Chondrocyte (in vitro differentiated cells): ENCODE measurements at regions not wholly inside any gene's neighbourhood (a gene's known extent, or its start where the extent isn't known, plus 50 kb on each side); places are given as distances from the start of the nearest gene placed in this dataset.
A peak's percentile ranks its signal among the peaks of the same experiment; 100 is the strongest.

ENCODE experiments used
- DNase-seq: peaks from one replicate; pipeline ENCODE4 v3.0.0; 2021; ENCODE audit warnings: mixed read lengths, low spot score
- H3K27ac Mint-ChIP-seq: one replicate; pipeline ENCODE4 v1.8.0; 2021; ENCODE audit warnings: mild to moderate bottlenecking, moderate library complexity, mixed read lengths; ENCODE audit not compliant: unreplicated experiment
- H3K27me3 Mint-ChIP-seq: 2 replicates; pipeline ENCODE4 v1.8.0; 2021; ENCODE audit warnings: low read depth, mixed read lengths
- H3K36me3 Mint-ChIP-seq: 2 replicates; pipeline ENCODE4 v1.8.0; 2021; ENCODE audit warnings: low read depth, mixed read lengths
- H3K4me1 Mint-ChIP-seq: 2 replicates; pipeline ENCODE4 v1.8.0; 2021; ENCODE audit warnings: low read depth, mild to moderate bottlenecking, mixed read lengths
- H3K4me3 Mint-ChIP-seq: one replicate; pipeline ENCODE4 v1.8.0; 2021; ENCODE audit warnings: mild to moderate bottlenecking, moderate library complexity, mixed read lengths; ENCODE audit not compliant: unreplicated experiment
- H3K9me3 Mint-ChIP-seq: 2 replicates; pipeline ENCODE4 v1.8.0; 2021; ENCODE audit warnings: low read depth, mixed read lengths
- TF ChIP-seq, protein P1 (sequence below): fragments of 200-600 bp; sonication (generic); IDR thresholded peaks from 2 replicates; pipeline ENCODE4 v1.5.0; 2021; ENCODE audit warnings: antibody characterized with exemption, mild to moderate bottlenecking, moderate library complexity

DNA sequence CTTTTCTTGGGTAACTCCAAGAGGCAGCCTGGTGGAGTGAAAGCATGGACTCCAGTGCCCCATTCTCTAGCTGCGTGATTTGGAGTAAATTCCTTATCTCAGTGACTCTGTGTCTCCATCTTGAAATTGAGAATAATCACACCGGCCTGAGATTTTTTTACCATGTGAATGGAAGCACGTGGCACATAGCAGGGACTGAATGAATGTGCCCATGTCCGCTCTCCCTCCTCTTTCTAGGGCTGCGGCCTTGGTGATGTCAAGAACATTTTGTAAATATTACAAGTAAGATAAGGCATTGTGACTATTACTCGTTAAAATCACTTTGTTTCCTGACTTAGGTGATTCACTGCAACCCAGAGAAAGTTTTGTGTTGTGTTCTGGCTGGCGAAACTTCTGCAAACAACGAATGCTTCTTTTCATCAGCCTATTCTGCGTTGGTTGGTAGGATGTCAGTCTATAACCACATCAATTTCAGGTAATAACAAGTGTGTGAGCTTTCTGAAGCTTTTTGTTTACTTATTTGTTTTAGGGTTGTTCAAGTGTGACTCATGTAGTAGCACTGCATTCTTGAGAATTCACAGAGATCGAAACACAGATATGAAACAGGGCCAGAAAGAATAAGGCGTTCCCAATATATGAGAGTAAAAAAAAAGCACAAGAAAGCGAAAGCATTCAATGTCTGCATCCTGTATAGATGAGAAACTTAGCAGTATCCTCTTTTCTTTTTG, 135.7 kb upstream of the SLC45A1 start:
- Mint-ChIP-seq H3K36me3 (peaks cover 6% of the 10 kb centered on the region), H3K4me1 (peaks cover 12% of the 10 kb centered on the region), H3K9me3 (peaks cover 20% of the 10 kb centered on the region), H3K27me3 (no peaks in the 10 kb centered on the region), H3K27ac (no peak overlapping the region), H3K4me3 (no peak overlapping the region)
- TF ChIP-seq, protein P1, sequence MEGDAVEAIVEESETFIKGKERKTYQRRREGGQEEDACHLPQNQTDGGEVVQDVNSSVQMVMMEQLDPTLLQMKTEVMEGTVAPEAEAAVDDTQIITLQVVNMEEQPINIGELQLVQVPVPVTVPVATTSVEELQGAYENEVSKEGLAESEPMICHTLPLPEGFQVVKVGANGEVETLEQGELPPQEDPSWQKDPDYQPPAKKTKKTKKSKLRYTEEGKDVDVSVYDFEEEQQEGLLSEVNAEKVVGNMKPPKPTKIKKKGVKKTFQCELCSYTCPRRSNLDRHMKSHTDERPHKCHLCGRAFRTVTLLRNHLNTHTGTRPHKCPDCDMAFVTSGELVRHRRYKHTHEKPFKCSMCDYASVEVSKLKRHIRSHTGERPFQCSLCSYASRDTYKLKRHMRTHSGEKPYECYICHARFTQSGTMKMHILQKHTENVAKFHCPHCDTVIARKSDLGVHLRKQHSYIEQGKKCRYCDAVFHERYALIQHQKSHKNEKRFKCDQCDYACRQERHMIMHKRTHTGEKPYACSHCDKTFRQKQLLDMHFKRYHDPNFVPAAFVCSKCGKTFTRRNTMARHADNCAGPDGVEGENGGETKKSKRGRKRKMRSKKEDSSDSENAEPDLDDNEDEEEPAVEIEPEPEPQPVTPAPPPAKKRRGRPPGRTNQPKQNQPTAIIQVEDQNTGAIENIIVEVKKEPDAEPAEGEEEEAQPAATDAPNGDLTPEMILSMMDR = no peak
- no peak for DNase-seq

DNA sequence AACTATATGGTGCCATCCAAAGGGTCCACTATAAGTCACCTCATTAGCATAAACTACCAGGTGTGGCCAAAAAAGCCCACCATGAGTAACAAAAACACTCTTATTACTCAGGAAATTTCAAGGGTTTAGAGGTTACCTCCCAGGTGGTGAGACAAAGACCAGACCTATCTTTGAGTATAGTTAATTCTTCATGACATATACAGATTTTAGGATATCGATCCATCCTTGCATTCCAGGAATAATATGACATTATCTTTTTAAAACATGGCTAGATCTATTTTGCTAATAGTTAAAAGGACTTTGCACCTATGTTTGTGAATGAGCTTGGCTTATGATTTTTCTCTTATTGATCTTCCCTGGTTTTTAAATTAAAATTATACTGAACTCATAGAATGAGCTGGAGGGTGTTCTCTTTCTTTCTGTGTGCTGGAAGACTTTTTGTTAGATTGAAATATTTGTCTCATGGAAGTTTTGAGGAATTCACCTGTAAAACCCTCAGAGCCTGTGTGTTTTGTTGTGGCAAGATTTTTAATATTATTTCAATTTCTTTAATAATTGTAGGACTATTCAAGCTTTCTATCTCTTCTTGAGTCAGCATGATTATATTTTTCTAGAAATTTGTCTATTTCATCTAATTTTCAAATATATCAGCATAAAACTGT, 138.7 kb upstream of the SLC45A1 start:
- H3K4me3 Mint-ChIP-seq = no peak overlapping the region
- H3K9me3 Mint-ChIP-seq = peaks cover 20% of the 10 kb centered on the region
- DNase-seq = no peak
- no peak overlapping the region for H3K27ac Mint-ChIP-seq
- H3K36me3 Mint-ChIP-seq = peaks cover 6% of the 10 kb centered on the region
- H3K4me1 Mint-ChIP-seq = peaks cover 16% of the 10 kb centered on the region
- no peaks in the 10 kb centered on the region for H3K27me3 Mint-ChIP-seq
- TF ChIP-seq, protein P1 = no peak

DNA sequence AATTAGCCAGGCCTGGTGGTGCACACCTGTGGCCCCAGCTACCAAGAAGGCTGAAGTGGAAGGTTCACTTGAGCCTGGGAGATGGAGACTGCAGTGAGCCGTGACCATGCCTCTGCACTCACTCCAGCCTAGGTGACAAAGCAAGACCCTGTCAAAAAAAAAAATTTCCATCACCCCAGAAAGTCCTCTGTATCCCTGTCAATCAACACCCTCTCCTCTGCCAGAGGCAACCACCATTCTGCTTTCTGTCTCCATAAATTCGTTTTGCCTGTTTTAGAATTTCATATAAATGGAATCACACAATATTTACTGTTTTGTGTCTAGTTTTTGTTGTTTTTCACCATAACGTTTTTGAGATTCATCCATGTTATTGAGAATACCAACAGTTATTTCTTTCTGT, 141.6 kb upstream of the SLC45A1 start:
- TF ChIP-seq, protein P1 = no peak
- peaks cover 6% of the 10 kb centered on the region for H3K36me3 Mint-ChIP-seq
- DNase-seq = no peak
- no peaks in the 10 kb centered on the region for H3K27me3 Mint-ChIP-seq
- no peak overlapping the region for H3K27ac Mint-ChIP-seq
- no peak overlapping the region for H3K4me3 Mint-ChIP-seq
- H3K4me1 Mint-ChIP-seq = peaks cover 7% of the 10 kb centered on the region
- H3K9me3 Mint-ChIP-seq = peaks cover 20% of the 10 kb centered on the region

DNA sequence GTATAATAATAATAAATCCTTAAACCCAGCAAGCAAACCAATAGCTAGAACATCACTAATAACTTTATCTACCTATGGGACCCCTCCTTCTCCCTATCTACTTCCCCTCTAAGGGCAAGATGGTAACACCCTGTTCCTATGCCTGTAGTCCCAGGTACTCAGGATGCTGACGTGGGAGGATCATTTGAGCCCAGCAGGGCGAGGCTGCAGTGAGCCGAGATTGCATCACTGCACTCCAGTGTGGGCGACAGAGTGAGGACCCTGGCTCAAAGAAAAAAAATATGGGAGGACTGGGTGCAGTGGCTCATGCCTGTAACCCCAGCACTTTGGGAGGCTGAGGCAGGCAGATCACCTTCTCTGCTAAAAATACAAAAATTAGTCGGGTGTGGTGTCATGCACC, 143.1 kb upstream of the SLC45A1 start:
- H3K4me1 Mint-ChIP-seq = peaks cover 10% of the 10 kb centered on the region
- H3K36me3 Mint-ChIP-seq = peaks cover 6% of the 10 kb centered on the region
- H3K27me3 Mint-ChIP-seq = no peaks in the 10 kb centered on the region
- no peak overlapping the region for H3K4me3 Mint-ChIP-seq
- no peak overlapping the region for H3K27ac Mint-ChIP-seq
- TF ChIP-seq, protein P1 = no peak
- H3K9me3 Mint-ChIP-seq = peaks cover 16% of the 10 kb centered on the region
- peak; percentile 15 for DNase-seq

DNA sequence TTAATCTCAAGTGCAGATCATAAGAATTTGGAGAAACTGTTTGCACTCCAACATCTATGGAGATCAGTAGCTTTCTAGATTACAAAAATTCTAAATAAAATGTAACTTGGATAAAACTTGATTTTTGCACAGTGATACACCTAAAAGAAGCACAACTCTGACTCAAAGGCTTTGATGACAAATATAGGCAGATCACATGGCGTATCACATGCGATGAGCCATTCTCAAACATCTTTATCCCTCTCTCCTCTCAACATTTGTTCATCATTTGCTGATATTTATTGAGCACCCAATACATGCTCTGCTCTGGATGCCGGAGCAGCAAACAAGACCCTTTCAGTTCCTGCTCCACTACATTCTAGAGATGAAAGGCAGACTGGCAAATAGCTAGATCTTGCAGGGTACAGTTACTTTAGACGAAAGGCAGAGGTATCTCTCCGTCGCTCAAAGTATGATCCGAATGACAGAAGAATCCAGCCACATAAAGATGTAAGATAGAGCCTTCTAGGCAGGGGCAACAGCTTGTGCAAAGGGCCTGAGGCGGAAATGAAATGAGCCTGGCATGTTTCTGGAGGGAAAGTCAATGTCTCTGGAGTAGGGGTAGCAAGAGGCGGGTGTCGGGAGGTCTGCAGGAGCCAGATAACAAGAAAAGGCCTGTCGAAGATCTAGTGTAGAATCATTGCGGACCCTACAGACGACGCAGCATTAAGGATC, 145.8 kb upstream of the ERRFI1 start:
- DNase-seq = no peak
- H3K36me3 Mint-ChIP-seq = no peaks in the 10 kb centered on the region
- H3K27me3 Mint-ChIP-seq = no peaks in the 10 kb centered on the region
- no peak overlapping the region for H3K27ac Mint-ChIP-seq
- H3K4me1 Mint-ChIP-seq = peaks cover 18% of the 10 kb centered on the region
- no peak overlapping the region for H3K4me3 Mint-ChIP-seq
- TF ChIP-seq, protein P1 = no peak
- no peaks in the 10 kb centered on the region for H3K9me3 Mint-ChIP-seq
